T-helper 1 cell treated with Interleukin-12 subunit alpha and Interleukin-12 subunit beta and Interleukin-4 antibody, amounts not matched to agents 30 μg/mL and 1 μg/mL, for 36 hours (primary cell): ENCODE measurements at regions not wholly inside any gene's neighbourhood (a gene's known extent, or its start where the extent isn't known, plus 50 kb on each side); places are given as distances from the start of the nearest gene placed in this dataset.

Experiments used
- H3K27ac Mint-ChIP-seq: one replicate; pipeline ENCODE4 v1.8.0; 2021; ENCODE audit warnings: mild to moderate bottlenecking, mixed read lengths
- H3K27me3 Mint-ChIP-seq: one replicate; pipeline ENCODE4 v1.8.0; 2021; ENCODE audit warnings: low read depth, mixed read lengths
- H3K36me3 Mint-ChIP-seq: one replicate; pipeline ENCODE4 v1.8.0; 2021; ENCODE audit warnings: low read depth, mixed read lengths
- H3K4me1 Mint-ChIP-seq: one replicate; pipeline ENCODE4 v1.8.0; 2021; ENCODE audit warnings: low read depth, mixed read lengths
- H3K4me3 Mint-ChIP-seq: one replicate; pipeline ENCODE4 v1.8.0; 2021; ENCODE audit warnings: mild to moderate bottlenecking, moderate library complexity, mixed read lengths
- H3K9me3 Mint-ChIP-seq: one replicate; pipeline ENCODE4 v1.8.0; 2021; ENCODE audit warnings: mixed read lengths

DNA sequence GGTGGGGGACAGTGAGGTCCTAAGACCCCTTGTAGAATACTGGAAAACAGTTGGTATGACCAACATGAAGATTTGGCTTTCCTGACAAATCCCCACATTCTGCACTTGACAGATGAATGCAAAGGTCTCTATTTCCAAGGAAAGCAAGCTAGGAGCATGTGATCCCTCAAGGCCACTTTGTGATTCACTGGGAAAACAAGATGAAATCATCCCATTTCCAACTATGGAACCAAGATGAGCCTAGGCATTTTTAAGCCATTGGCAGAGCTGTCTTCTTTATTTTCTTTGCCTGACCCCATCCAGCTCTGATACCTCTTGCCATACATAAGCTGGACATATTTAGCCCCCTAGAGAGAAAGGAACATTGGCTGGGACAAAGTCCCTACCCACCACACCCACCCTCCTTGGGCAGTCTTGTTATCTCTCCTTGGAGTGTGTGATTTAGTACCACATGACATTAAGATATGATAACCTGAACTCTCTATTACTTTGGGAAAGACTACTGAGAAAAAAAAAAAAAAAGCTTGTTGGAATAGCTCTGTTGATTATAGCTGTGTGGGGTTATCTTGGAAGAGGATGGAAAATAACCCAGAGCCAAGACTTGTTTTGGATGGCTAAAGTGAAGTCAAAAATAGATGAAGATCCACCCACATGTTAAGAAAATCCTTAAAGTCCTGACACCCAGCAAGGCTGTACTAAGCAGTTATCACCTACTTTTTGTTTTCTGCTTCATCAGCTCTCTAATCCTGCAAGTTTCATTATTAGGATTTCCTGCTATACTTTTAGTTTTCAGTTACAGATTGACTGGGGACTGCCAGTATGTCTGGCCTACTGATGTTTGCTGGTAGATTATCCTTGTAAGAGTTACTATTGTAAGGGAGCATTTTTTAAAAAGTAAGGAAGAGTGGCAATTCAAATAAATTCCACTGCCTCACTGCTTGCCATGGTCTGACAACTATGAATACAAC lies 90.1 kb upstream of the PREP start:
- Mint-ChIP-seq H3K9me3 (peaks cover 2% of the 10 kb centered on the region), H3K36me3 (peaks cover 17% of the 10 kb centered on the region), H3K27me3 (no peaks in the 10 kb centered on the region)

DNA sequence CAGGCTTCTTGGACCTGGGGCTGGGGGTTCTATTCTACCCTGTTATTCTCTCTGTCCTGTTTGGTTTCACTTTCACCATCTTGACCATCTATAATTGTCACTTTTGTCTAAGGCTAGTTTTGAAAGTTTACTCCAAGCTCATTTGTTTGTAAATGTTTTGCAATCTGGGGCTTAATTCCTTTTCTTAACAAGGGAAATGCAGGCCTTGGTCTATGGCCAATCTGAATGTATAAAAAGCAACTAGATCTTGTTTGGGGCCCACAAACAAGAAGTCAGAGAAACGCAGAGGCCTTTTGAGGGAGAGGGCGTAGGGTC lies 86.3 kb upstream of the PREP start:
- Mint-ChIP-seq H3K27ac (no peak overlapping the region), H3K9me3 (peaks cover 2% of the 10 kb centered on the region), H3K36me3 (peaks cover 22% of the 10 kb centered on the region), H3K4me1 (peaks cover 59% of the 10 kb centered on the region), H3K4me3 (no peak overlapping the region), H3K27me3 (no peaks in the 10 kb centered on the region)

More for the DNA sequence above, 90.1 kb upstream of the PREP start:
- H3K27ac Mint-ChIP-seq: peak overlapping the region; percentile 73
- H3K4me1 Mint-ChIP-seq: peaks cover 33% of the 10 kb centered on the region
- peak overlapping the region; percentile 3 for H3K4me3 Mint-ChIP-seq

DNA sequence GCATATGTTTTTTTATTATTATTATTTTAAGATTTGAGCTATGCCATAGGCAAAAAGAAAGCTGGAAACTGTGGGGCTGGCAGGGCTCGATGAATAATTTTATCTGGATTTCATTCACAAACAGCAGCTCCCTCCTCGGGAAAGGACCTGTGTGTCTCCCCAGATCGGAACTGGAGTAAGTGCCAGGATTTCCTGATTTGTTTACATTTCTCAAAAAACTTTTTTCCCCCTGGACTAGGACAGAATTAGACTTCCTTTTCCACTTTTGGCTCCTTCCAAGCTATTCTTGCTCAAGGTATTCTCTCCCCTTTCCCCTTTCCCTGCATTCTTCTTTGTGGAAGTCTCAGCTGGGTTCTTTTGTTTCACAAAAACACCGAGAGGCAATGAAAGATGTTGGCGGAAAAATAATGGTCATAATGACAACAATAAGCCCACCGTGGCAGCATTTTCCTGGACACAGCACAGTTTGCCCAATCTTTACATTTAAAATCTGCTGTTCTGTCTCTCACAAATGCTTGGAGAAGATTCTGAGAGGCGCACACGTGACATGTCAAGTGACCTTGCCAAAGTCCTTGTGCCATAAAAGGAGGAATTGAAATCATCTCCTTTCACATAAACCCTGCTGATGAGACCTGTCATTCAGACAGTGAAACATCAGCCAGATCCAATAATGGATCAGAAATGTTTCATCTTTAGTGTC lies 85.8 kb upstream of the PREP start:
- H3K4me3 Mint-ChIP-seq: no peak overlapping the region
- H3K27ac Mint-ChIP-seq: no peak overlapping the region
- no peaks in the 10 kb centered on the region for H3K27me3 Mint-ChIP-seq
- H3K4me1 Mint-ChIP-seq: peaks cover 56% of the 10 kb centered on the region
- peaks cover 2% of the 10 kb centered on the region for H3K9me3 Mint-ChIP-seq
- peaks cover 22% of the 10 kb centered on the region for H3K36me3 Mint-ChIP-seq

DNA sequence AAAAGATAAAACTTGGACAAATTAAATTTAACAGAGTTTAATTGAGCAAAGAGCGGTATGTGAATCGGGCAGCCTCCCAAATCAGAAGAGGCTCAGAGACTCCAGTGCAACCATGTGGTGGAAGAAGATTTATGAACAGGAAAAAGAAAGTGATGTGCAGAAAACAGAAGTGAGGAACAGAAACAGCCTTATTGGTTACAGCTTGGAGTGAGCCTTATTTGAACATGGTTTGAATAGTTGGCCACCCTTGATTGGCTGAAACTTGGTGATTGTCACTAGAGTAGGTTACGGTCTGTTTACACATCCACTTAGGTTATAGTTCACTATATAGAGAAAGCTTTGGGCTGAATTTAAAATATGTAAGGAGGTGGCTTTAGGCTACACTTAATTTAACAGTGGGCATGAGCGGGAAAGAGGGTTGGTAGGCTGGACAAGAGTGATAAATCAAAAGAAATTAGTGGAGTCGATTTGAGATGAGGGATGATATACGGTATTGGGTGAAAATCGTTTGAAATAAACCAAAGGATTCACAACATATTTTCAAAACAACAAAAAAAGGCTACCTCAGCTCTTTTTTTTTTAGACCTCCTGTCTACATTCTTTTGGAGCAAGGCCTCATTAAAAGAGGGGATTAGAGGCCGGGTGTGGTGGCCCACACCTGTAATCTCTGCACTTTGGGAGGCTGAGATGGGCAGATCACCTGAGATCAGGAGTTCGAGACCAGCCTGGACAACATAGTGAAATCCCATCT lies 84.3 kb upstream of the PREP start:
- Mint-ChIP-seq H3K36me3 (peaks cover 15% of the 10 kb centered on the region), H3K9me3 (peaks cover 2% of the 10 kb centered on the region), H3K27me3 (no peaks in the 10 kb centered on the region), H3K27ac (peak overlapping the region; percentile 8), H3K4me1 (peaks cover 57% of the 10 kb centered on the region), H3K4me3 (no peak overlapping the region)

DNA sequence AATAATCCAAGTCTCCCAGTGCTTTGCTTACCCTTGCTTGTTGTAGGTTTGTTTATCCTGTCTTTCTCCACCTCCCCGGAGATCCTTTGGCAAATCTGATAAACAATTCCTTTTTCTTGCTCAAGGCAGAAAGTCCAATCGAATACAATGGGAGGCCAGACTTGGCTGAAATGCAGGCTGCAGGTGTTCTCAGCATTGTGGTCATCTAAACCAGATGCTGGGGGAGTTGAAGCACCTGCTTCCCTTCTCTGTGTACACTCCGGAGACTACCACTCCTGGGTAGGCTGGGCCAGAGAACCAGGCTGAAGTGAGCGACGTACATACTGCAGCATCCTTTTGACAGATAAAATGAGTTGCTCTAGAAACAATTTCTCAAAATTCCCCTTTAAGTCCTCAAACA lies 82.6 kb upstream of the PREP start:
- Mint-ChIP-seq H3K9me3 (peaks cover under 1% of the 10 kb centered on the region), H3K27ac (no peak overlapping the region), H3K4me3 (no peak overlapping the region), H3K27me3 (no peaks in the 10 kb centered on the region), H3K4me1 (peaks cover 58% of the 10 kb centered on the region), H3K36me3 (peaks cover 14% of the 10 kb centered on the region)

DNA sequence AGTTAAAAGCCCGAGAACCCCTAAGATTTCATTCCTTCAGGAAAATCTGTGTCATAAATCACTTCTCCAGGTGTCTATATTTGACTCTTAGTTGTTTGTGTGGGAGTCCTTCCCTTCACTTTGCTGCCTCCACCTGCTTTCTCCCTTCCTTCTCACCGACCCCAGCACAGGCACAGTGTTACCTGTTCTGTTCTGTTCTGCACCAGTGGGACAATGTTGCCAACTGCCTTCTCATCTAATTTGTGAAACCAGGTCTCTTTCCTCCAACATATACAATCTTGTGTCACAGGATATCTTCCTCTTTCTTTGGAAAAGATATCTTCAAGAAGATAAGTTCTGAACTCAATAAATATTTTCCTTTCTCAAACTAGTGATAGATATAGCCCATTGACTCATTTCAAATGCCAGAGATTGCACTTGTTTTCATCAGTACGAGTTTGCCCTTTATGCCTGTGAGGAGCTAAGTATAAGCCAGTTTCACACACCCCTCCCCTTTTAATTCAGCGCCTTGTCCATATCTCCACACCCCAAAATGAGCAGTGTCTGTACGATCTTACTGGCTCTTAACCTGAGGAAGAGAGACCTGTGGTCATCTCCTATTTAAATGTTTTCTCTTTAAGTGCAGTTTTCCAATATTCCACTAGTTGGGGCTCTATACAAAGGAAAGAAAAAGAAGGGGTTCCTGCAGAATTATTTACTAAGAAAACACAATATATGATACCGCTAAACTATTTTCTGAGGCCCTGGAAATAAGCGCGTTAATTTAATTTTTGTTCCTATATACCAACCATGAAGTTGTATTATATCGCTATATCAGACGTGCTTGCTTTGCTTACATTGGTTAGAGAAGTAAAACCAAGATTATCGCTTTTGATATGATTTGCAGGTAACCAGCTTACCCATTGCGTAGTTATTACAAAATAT lies 81.6 kb upstream of the PREP start:
- peak overlapping the region; percentile 57 for H3K27ac Mint-ChIP-seq
- H3K36me3 Mint-ChIP-seq: peaks cover 9% of the 10 kb centered on the region
- peaks cover 53% of the 10 kb centered on the region for H3K4me1 Mint-ChIP-seq
- H3K9me3 Mint-ChIP-seq: no peaks in the 10 kb centered on the region
- no peaks in the 10 kb centered on the region for H3K27me3 Mint-ChIP-seq
- peak overlapping the region; percentile 1 for H3K4me3 Mint-ChIP-seq

DNA sequence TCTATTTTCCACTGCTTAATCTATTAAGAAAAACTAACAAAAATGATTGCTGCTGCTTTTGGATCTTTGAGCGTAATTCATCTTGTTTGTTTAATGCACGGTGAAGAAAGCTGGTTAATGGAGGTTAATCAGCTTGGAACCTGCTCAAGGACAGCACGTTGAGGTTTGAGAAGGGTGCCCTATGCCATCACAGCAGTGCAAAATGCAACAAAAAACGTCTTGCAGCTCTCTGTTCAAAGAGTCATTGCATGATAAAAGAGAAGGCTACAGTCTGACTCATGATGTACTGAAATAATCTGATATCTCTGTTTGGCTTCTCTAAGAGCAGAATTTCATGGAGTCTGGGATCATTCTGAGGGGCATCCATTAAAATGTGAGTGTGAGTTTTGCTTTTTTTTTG lies 80.6 kb upstream of the PREP start:
- peaks cover 2% of the 10 kb centered on the region for H3K9me3 Mint-ChIP-seq
- peaks cover 4% of the 10 kb centered on the region for H3K27me3 Mint-ChIP-seq
- peaks cover 44% of the 10 kb centered on the region for H3K4me1 Mint-ChIP-seq
- H3K36me3 Mint-ChIP-seq: peaks cover 9% of the 10 kb centered on the region
- H3K4me3 Mint-ChIP-seq: no peak overlapping the region
- peak overlapping the region; percentile 29 for H3K27ac Mint-ChIP-seq

DNA sequence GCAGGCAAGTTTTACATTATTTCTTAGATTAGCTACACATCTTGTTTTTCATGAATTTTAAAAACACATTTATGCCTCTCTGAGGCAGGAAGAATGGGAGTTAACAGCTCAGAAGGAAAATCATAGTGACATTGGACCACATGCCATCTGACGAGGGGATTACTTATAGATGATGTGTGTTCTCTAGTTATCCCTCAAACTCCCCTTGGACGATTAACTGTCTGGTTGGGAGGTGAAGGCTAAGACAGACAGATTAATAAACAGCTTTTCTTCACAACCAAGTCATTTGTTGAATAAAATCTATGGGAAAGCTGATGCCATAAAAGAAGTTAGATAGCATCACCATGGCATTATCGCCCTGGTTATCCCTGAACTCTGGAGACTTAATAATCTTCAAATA lies 80.0 kb upstream of the PREP start:
- H3K27me3 Mint-ChIP-seq: peaks cover 7% of the 10 kb centered on the region
- H3K36me3 Mint-ChIP-seq: peaks cover 11% of the 10 kb centered on the region
- H3K27ac Mint-ChIP-seq: no peak overlapping the region
- peaks cover 41% of the 10 kb centered on the region for H3K4me1 Mint-ChIP-seq
- H3K4me3 Mint-ChIP-seq: no peak overlapping the region
- peaks cover 3% of the 10 kb centered on the region for H3K9me3 Mint-ChIP-seq

DNA sequence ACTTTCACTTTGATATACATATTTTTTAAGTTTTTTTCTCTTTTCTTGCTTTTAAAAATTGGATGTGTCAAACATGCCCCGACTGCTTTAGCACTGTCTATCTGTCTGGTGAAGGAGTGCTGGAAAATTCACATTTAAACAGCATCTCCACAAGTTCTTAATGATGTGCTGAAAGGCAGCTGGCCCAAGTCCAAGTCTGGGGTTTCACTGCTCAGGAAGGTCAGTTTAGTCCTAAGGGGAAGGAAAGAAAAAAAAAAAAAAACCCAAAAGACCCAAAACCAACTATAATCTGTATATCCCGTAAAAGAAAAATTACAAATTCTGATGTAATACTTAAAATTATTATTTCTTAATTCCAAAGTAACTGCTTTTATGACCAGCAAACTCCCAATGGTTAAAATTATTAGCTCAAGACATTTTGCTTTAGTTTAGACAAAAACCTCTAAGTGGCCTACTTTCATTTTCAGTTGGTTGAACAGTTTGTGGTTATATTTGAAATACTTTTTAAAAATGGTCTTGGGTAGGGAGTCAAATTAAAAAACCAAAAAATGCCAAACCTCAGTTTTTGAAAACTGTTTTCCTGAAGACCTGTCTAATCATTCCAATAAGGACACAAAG lies 79.5 kb upstream of the PREP start:
- peaks cover 9% of the 10 kb centered on the region for H3K27me3 Mint-ChIP-seq
- peaks cover 39% of the 10 kb centered on the region for H3K4me1 Mint-ChIP-seq
- H3K4me3 Mint-ChIP-seq: no peak overlapping the region
- H3K27ac Mint-ChIP-seq: peak overlapping the region; percentile 57
- peaks cover 11% of the 10 kb centered on the region for H3K36me3 Mint-ChIP-seq
- peaks cover 5% of the 10 kb centered on the region for H3K9me3 Mint-ChIP-seq

DNA sequence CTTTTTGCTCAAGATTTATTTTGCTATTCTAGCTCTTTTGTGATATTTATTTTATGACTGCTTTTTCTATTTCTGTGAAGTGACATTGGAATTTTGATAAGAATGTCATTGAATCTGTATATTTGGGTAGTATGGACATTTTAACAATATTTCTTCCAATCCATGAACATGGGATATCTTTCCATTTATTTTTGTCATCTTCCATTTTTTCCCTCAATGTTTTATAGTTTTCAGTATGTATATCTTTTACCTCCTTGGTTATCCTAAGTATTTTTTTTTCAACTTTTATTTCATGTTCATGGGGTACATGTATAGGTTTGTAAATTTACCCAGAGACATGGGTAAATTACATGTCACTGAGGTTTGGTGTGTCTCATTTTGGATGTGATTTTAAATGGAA lies 74.1 kb upstream of the PREP start:
- Mint-ChIP-seq H3K4me1 (peaks cover 3% of the 10 kb centered on the region), H3K27ac (no peak overlapping the region), H3K4me3 (no peak overlapping the region), H3K9me3 (peaks cover 18% of the 10 kb centered on the region), H3K36me3 (peaks cover 7% of the 10 kb centered on the region), H3K27me3 (peaks cover 45% of the 10 kb centered on the region)

DNA sequence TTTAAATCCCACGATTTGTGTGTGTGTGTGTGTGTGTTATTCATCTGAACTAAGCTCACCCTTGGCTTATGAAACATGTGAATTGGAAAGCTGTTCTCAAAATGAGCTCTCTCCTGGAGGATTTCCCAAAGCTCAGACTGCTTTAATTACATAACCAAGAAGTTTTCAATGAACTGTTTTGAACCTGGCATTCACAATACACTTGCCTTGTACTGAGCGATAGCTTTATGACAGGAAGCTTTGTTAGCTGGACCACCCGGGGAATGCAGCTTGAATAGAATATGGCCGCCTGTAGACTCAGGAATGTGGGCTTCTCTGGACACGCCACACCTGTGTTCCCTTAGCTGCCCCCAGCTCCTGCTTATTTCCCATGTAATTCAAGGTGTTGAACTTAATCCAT lies 71.4 kb upstream of the PREP start:
- Mint-ChIP-seq H3K27me3 (peaks cover 60% of the 10 kb centered on the region), H3K4me3 (no peak overlapping the region), H3K4me1 (no peaks in the 10 kb centered on the region), H3K9me3 (peaks cover 18% of the 10 kb centered on the region), H3K36me3 (peaks cover 7% of the 10 kb centered on the region), H3K27ac (no peak overlapping the region)

DNA sequence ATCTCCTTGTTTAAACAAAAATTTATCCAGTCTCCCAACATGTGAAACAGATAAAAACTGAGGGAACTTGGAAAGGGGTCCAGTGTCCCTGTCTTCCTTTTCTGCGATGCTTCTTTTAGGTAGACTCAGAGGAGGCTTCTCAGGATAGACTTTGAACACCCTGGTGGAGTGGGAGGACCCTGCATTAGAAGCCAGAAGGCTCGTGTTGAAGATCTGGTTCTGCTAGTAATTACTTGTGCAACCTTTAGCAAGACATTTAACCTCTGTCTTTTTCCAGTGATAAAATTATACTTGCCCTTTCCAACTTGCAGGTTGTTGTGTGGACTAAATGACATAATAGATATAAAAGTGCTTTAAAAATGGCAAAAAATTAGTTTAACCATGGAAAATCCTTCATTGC lies 67.1 kb upstream of the PREP start:
- no peak overlapping the region for H3K4me3 Mint-ChIP-seq
- H3K4me1 Mint-ChIP-seq: no peaks in the 10 kb centered on the region
- peaks cover 15% of the 10 kb centered on the region for H3K9me3 Mint-ChIP-seq
- H3K36me3 Mint-ChIP-seq: peaks cover 2% of the 10 kb centered on the region
- no peak overlapping the region for H3K27ac Mint-ChIP-seq
- H3K27me3 Mint-ChIP-seq: peaks cover 56% of the 10 kb centered on the region

DNA sequence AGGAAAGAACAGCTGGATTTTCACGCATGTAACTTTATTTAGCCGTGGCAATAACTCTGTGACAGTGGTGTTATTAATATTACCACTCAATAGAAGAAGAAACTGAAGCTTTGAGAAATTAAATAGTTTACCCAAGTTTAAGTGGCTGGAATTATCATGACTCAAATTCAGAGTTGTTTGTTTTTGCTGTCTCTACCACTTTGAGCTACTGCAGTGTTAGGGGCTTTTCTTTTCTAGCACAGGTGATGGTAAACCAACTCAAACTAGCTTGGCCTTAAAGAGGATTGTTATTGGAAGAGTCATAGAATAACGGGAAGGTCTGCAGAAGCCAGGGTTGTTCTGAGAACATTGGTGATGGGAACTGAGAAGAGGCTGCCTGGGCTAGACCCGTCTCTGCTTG lies 66.0 kb upstream of the PREP start:
- Mint-ChIP-seq H3K36me3 (peaks cover 2% of the 10 kb centered on the region), H3K4me3 (no peak overlapping the region), H3K27ac (no peak overlapping the region), H3K27me3 (peaks cover 67% of the 10 kb centered on the region), H3K9me3 (peaks cover 18% of the 10 kb centered on the region), H3K4me1 (no peaks in the 10 kb centered on the region)
